ENCODE measurements at regions not wholly inside any gene's neighbourhood (a gene's known extent, or its start where the extent isn't known, plus 50 kb on each side); places are given as distances from the start of the nearest gene placed in this dataset. TPM values are rescaled to one million over a fixed set of nuclear protein-coding genes. Genes with fewer than 3 reads are reported as not detected.
"Not testable (repeated sequence)": the region's sequence is repeated elsewhere in the genome, so short reads cannot be mapped to it uniquely, and the experiment has no call there.

- CTCF ChIA-PET = no interaction called here
- Mint-ChIP-seq H3K27ac (no peak overlapping the region), H3K4me1 (ENCODE audit: low read depth) (no peaks in the 10 kb centered on the region), H3K36me3 (no peaks in the 10 kb centered on the region), H3K27me3 (no peaks in the 10 kb centered on the region), H3K9me3 (peaks cover 19% of the 10 kb centered on the region), H3K4me3 (no peak overlapping the region)
- intact Hi-C loops (cut with micrococcal nuclease) = no loop called here
- POLR2A ChIA-PET = no interaction called here
- no peak for DNase-seq
These were observed 178.4 kb upstream of the IRS4 start for GRCh38 chrX:108914791-108915190.

DNA sequence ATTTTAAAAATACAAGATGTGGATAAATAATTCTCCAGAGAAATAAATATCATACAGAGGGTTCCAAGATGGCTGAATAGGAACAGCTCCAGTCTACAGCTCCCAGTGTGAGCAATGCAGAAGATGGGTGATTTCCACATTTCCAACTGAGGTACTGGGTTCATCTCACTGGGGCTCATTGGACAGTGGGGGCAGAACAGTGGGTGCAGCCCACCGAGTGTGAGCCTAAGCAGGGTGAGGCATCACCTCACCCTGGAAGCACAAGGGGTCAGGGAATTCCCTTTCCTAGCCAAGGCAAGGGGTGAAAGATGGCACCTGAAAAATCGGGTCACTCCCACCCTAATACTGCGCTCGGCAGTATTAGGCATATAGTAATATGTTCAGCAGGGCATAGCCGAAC is 167.5 kb upstream of the IRS4 start:
- DNase-seq; H3K36me3 Mint-ChIP-seq; H3K27me3 Mint-ChIP-seq; intact Hi-C loops (cut with micrococcal nuclease); POLR2A ChIA-PET; H3K4me3 Mint-ChIP-seq; CTCF ChIA-PET; H3K9me3 Mint-ChIP-seq; H3K4me1 Mint-ChIP-seq (ENCODE audit: low read depth); H3K27ac Mint-ChIP-seq: not testable (repeated sequence)

- Mint-ChIP-seq H3K4me1 (ENCODE audit: low read depth) (no peaks in the 10 kb centered on the region), H3K9me3 (peaks cover 8% of the 10 kb centered on the region), H3K27me3 (no peaks in the 10 kb centered on the region), H3K27ac (no peak overlapping the region), H3K4me3 (no peak overlapping the region), H3K36me3 (no peaks in the 10 kb centered on the region)
- ChIA-PET POLR2A (no interaction called here), CTCF (no interaction called here)
- no peak for DNase-seq
- intact Hi-C loops (cut with micrococcal nuclease) = no loop called here
These were observed 164.0 kb upstream of the IRS4 start for GRCh38 chrX:108900333-108900732.

DNA sequence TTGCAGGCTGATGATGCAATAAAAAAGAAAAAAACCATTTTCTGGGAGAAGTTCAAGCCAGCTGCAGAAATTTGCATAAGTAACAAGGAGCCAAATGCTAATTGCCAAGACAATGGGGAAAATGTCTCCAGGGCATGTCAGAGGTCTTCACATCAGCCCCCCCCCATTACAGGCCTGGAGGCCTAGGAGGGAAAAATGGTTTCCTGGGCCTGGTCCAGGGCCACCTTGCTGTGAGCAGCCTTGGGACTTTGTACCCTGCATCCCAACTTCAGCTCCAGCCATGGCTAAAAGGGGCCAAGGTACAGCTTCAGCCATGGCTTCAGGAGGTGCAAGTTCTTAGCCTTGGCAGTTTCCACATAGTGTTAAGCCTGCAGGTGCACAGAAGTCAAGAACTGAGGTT is 160.0 kb upstream of the IRS4 start:
- H3K27ac Mint-ChIP-seq, CTCF ChIA-PET, H3K36me3 Mint-ChIP-seq: not testable (repeated sequence)

GRCh38 chrX:108892501-108892900 is 156.1 kb upstream of the IRS4 start:
- intact Hi-C loops (cut with micrococcal nuclease) = no loop called here
- Mint-ChIP-seq H3K4me3 (no peak overlapping the region), H3K36me3 (no peaks in the 10 kb centered on the region), H3K27ac (no peak overlapping the region), H3K27me3 (no peaks in the 10 kb centered on the region), H3K9me3 (peaks cover 14% of the 10 kb centered on the region), H3K4me1 (ENCODE audit: low read depth) (no peaks in the 10 kb centered on the region)
- DNase-seq = no peak
- ChIA-PET POLR2A (no interaction called here), CTCF (no interaction called here)

More for the DNA sequence above, 160.0 kb upstream of the IRS4 start:
- POLR2A ChIA-PET; H3K4me1 Mint-ChIP-seq (ENCODE audit: low read depth); DNase-seq; H3K4me3 Mint-ChIP-seq; intact Hi-C loops (cut with micrococcal nuclease); H3K27me3 Mint-ChIP-seq: not testable (repeated sequence)
- H3K9me3 Mint-ChIP-seq = peaks cover 14% of the 10 kb centered on the region

DNA sequence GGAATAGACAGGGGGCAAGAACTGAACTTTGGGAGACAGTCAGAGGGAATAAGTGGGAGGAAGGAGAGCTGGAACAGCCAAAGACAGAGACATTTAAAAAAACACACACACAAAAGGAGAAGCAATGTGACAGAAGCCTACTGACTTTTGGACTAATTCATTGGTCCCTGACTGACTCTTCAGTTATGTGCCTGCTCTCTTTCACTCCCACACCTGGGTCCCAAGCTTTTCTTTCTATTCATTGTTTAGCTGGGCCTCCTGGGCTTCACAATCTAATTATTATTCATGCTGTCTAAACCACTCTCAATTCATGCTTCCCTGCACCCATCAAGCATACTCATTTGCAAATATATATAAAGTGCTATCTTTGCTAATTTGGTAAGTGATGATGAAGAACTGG is 139.2 kb upstream of the IRS4 start:
- Mint-ChIP-seq H3K27ac (no peak overlapping the region), H3K4me1 (ENCODE audit: low read depth) (no peaks in the 10 kb centered on the region), H3K27me3 (no peaks in the 10 kb centered on the region), H3K4me3 (no peak overlapping the region), H3K36me3 (no peaks in the 10 kb centered on the region), H3K9me3 (peaks cover 3% of the 10 kb centered on the region)
- intact Hi-C loops (cut with micrococcal nuclease) = no loop called here
- DNase-seq = no peak
- ChIA-PET POLR2A (no interaction called here), CTCF (no interaction called here)

DNA sequence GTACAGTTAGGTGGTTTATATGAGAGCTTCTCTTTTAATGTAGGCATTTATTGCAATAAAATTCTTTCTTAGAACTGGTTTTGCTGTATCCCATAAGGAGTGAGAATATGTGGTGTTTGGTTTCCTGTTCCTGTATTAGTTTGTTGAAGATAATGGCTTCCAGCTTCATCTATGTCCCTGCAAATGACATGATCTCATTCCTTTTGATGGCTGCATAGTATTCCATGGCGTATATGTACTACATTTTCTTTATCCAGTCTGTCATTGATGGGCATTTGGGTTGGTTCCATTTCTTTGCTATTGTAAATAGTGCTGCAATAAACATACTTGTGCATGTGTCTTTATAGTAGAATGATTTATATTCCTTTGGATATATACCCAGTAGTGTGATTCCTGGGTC is 106.7 kb upstream of the IRS4 start:
- H3K4me3 Mint-ChIP-seq; POLR2A ChIA-PET; H3K27me3 Mint-ChIP-seq; H3K36me3 Mint-ChIP-seq; H3K9me3 Mint-ChIP-seq; intact Hi-C loops (cut with micrococcal nuclease); H3K4me1 Mint-ChIP-seq (ENCODE audit: low read depth); H3K27ac Mint-ChIP-seq; DNase-seq; CTCF ChIA-PET: not testable (repeated sequence)

- Mint-ChIP-seq H3K4me1 (ENCODE audit: low read depth) (no peaks in the 10 kb centered on the region), H3K27me3 (no peaks in the 10 kb centered on the region), H3K4me3 (no peak overlapping the region), H3K9me3 (no peaks in the 10 kb centered on the region), H3K36me3 (no peaks in the 10 kb centered on the region), H3K27ac (no peak overlapping the region)
- CTCF ChIA-PET = no interaction called here
- POLR2A ChIA-PET = no interaction called here
- intact Hi-C loops (cut with micrococcal nuclease) = no loop called here
- no peak for DNase-seq
These were observed 97.6 kb upstream of the IRS4 start for GRCh38 chrX:108833993-108834392.

GRCh38 chrX:108811891-108812290 is 75.5 kb upstream of the IRS4 start:
- Mint-ChIP-seq H3K27ac (no peak overlapping the region), H3K27me3 (no peaks in the 10 kb centered on the region), H3K9me3 (peaks cover 10% of the 10 kb centered on the region), H3K36me3 (no peaks in the 10 kb centered on the region), H3K4me3 (no peak overlapping the region), H3K4me1 (ENCODE audit: low read depth) (no peaks in the 10 kb centered on the region)
- DNase-seq = no peak
- ChIA-PET CTCF (no interaction called here), POLR2A (no interaction called here)
- intact Hi-C loops (cut with micrococcal nuclease) = no loop called here

DNA sequence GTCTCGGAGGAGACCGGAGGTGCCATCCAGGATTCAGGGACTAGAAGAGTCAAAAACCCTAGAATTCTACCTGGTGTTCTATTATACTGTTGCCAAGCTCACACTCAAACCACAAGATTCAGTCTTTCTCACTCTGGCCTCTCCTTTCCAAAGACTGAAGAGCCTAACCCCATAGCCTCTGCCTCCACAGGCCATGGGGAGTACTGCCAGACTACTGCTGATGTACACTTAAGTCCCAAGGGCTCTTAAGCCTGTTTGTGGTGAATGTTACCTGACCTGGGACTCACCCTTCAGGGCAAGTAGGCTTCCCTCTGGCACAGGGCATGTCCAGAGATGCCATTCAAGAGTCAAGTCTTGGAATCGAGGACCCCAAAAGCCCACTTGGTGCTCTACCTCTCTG is 58.9 kb upstream of the IRS4 start:
- H3K4me3 Mint-ChIP-seq = no peak overlapping the region
- POLR2A ChIA-PET = no interaction called here
- no peaks in the 10 kb centered on the region for H3K4me1 Mint-ChIP-seq (ENCODE audit: low read depth)
- DNase-seq = no peak
- H3K36me3 Mint-ChIP-seq = no peaks in the 10 kb centered on the region
- peaks cover 2% of the 10 kb centered on the region for H3K9me3 Mint-ChIP-seq
- CTCF ChIA-PET = no interaction called here
- no peak overlapping the region for H3K27ac Mint-ChIP-seq
- H3K27me3 Mint-ChIP-seq = no peaks in the 10 kb centered on the region
- intact Hi-C loops (cut with micrococcal nuclease) = no loop called here

Small RNAs in the stretch of these regions (microRNA-seq; reads per million reads assigned to microRNA genes)
- not detected for gene MIR6087 (ENCODE audit: borderline microRNAs expressed, borderline number of aligned reads, borderline replicate concordance)

Data from activated CD4-positive, alpha-beta memory T cell treated with anti-CD3 and anti-CD28 coated beads for 36 hours (primary cell).